LoVo (cell line): ENCODE measurements at regions not wholly inside any gene's neighbourhood (a gene's known extent, or its start where the extent isn't known, plus 50 kb on each side); places are given as distances from the start of the nearest gene placed in this dataset.

Source experiments
- DNase-seq: peaks from one replicate; pipeline ENCODE4 v3.0.0-alpha.2; 2016; ENCODE audit warnings: low spot score

GRCh38 chr3:76972624-76973296 is 67.1 kb upstream of the ROBO2 start:
- DNase-seq, result no peak

- no peak for DNase-seq
Measured at GRCh38 chr3:76976996-76977395, 62.9 kb upstream of the ROBO2 start.

GRCh38 chr3:76985645-76986044 is 54.3 kb upstream of the ROBO2 start:
- DNase-seq, result no peak

GRCh38 chr3:76986876-76987474 is 52.9 kb upstream of the ROBO2 start:
- DNase-seq, result no peak
